Peyer's patch (tissue), 4 donors: ENCODE measurements at regions not wholly inside any gene's neighbourhood (a gene's known extent, or its start where the extent isn't known, plus 50 kb on each side); places are given as distances from the start of the nearest gene placed in this dataset.
"Not testable (repeated sequence)": the region's sequence is repeated elsewhere in the genome, so short reads cannot be mapped to it uniquely, and the experiment has no call there.

ENCODE experiments used
- DNase-seq, 3 donors: peaks; one replicate each; pipeline ENCODE4 v3.0.0-alpha.2; 2017 to 2019
- H3K27ac ChIP-seq, 4 donors: fragments of 200-600 bp; sonication (generic); one replicate each; pipeline ENCODE4 v1.5.1; 2016 to 2019
- H3K27me3 ChIP-seq, 2 donors: fragments of 200-600 bp; sonication (generic); one replicate each; pipeline ENCODE4 v1.5.1; 2019
- H3K36me3 ChIP-seq, 3 donors: fragments of 200-600 bp; sonication (generic); one replicate each; pipeline ENCODE4 v1.5.1; 2016 to 2019
- H3K4me1 ChIP-seq, 4 donors: fragments of 200-600 bp; sonication (generic); one replicate each; pipeline ENCODE4 v1.5.1; 2016 to 2019
- H3K4me3 ChIP-seq, 4 donors: fragments of 200-600 bp; sonication (generic); 1 replicate in 3 of 4; 2 replicates in 1 of 4; pipeline ENCODE4 v1.5.1; 2016 to 2019; ENCODE audit warnings: mild to moderate bottlenecking in 1 of 4
- H3K9me3 ChIP-seq, 4 donors: fragments of 200-600 bp; sonication (generic); one replicate each; pipeline ENCODE4 v1.5.1; 2016 to 2019; ENCODE audit warnings: mild to moderate bottlenecking in 1 of 4
- CTCF ChIP-seq, 6 experiments: fragments of 450-650 bp in 4 of 6; fragments of 200-600 bp in 2 of 6; sonication (generic) in 1 of 6; IDR thresholded peaks; one replicate each; pipeline ENCODE4 v1.5.1; 2017 to 2019; ENCODE audit warnings: antibody characterized with exemption in 6 of 6, mild to moderate bottlenecking in 3 of 6, moderate library complexity in 1 of 6
- POLR2A ChIP-seq, 2 donors: fragments of 450-650 bp; IDR thresholded peaks; one replicate each; pipeline ENCODE4 v1.5.1; 2017; ENCODE audit warnings: antibody characterized with exemption in 2 of 2, mild to moderate bottlenecking in 2 of 2, moderate library complexity in 2 of 2

DNA sequence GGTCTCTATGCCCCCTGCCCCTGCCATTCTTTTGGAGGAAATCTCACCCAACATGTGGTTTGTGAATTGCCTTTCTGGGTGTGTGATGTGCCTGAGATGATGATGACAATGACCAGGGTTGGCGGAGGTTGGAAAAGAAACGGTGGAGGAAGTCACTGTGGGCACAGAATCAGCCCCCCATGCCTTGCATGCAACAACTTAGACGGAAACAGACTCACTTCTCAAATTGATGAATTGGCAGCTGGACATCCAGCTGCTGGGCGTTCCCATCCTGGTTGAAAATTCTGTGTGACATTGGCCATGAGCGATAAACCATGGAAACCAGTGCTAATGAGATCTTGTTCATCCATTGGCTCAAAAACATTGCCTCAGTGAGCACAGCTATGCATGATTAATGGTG lies 95.8 kb upstream of the LY86 start:
- TF ChIP-seq CTCF (IDR thresholded peaks at IDR 0.05) (no peak), POLR2A (IDR thresholded peaks at IDR 0.05) (no peak)
- Histone ChIP-seq H3K36me3 (no peaks in the 10 kb centered on the region), H3K27me3 (no peaks in the 10 kb centered on the region), H3K27ac (no peak overlapping the region), H3K4me1 (no peaks in the 10 kb centered on the region), H3K9me3 (no peaks in the 10 kb centered on the region), H3K4me3 (no peak overlapping the region)
- DNase-seq: no peak

DNA sequence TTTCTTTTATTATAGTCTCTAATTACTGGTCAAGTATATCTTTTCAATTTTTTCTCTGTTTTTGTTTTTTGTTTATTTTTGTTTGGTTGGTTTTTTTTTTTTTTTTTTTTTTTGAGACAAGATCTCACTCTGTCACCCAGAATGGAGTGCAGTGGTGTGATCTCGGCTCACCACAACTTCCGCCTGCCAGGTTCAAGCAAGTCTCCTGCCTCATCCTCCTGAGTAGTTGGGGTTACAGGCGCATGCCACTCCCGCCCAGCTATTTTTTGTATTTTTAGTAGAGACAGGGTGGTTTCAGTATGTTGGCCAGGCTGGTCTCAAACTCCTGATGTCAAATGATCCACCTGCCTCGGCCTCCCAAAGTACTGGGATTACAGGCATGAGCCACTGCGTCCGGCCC lies 94.4 kb upstream of the LY86 start:
- not testable (repeated sequence) for H3K9me3 ChIP-seq, H3K4me3 ChIP-seq, H3K36me3 ChIP-seq, H3K27ac ChIP-seq, H3K4me1 ChIP-seq, DNase-seq, H3K27me3 ChIP-seq

DNA sequence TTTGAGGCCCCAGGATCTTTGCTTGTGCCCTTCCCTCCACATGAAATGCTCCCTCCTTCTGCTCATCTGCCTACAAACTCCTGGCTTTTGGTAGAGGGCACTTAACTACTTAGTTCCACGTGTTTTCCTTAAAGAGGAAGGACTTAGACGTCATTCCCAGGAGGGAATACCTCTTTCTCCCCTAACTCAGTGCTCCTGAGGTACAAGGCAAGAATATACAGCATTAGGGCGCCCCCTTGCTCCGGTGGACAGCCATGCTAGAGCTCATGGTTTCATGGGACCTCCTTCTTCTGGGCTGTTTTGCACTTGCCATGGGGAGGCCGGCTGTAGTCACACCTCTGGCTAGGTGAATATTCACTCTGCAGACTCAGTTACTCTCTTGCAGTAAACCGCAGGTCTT lies 93.8 kb upstream of the LY86 start:
- Histone ChIP-seq H3K27me3 (no peaks in the 10 kb centered on the region), H3K36me3 (no peaks in the 10 kb centered on the region), H3K4me3 (no peak overlapping the region), H3K4me1 (no peaks in the 10 kb centered on the region), H3K27ac (no peak overlapping the region), H3K9me3 (no peaks in the 10 kb centered on the region)
- DNase-seq: peak in 2 of 3 donors; percentile 25 to 57
- TF ChIP-seq POLR2A (IDR thresholded peaks at IDR 0.05) (no peak), CTCF (IDR thresholded peaks at IDR 0.05) (peak in 4 of 6 experiments; percentile 10 to 26 (median 20))

DNA sequence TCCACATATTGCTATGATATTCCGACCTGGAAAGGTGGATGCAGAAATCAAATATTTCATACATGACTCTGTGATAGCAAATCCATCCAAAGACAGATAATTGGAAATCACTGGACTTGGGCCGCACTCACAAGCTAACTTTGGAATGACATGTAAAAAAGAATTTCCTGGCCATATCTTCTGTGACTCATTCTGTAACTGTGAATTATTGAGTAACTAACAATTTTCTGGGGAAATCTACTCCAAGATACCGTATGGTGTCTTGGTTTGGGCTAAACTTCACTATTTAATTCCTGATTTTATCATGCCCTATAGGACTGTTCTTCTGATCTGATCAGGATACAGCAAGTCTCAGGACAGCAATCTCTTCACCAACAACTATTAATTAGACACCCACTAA lies 92.7 kb upstream of the LY86 start:
- Histone ChIP-seq H3K4me1 (no peaks in the 10 kb centered on the region), H3K36me3 (no peaks in the 10 kb centered on the region), H3K4me3 (no peak overlapping the region), H3K9me3 (no peaks in the 10 kb centered on the region), H3K27ac (no peak overlapping the region), H3K27me3 (no peaks in the 10 kb centered on the region)
- DNase-seq: no peak
- TF ChIP-seq CTCF (IDR thresholded peaks at IDR 0.05): no peak
- no peak for TF ChIP-seq POLR2A (IDR thresholded peaks at IDR 0.05)

DNA sequence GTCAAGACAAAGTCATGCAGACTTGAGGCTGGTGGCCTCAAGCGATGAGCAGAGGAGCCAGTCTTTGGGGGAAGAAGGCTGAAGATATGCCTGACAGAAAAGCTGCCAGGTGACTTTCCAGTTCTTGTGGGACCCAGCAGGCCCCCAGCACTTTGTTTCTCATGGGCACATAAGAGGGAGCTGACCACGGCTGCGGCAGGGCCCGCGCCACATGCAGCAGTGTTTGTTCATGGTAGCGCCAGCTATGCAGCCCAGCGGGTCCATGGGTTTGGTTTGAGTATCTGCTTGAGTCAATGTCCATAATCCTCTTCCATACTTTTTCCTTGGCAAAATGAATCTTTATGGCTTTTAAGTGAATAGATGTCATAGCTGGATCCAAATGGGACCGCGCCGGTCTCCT lies 91.0 kb upstream of the LY86 start:
- no peaks in the 10 kb centered on the region for H3K27me3 ChIP-seq
- no peaks in the 10 kb centered on the region for H3K4me1 ChIP-seq
- TF ChIP-seq POLR2A (IDR thresholded peaks at IDR 0.05): no peak
- TF ChIP-seq CTCF (IDR thresholded peaks at IDR 0.05): no peak
- no peak for DNase-seq
- H3K27ac ChIP-seq: no peak overlapping the region
- H3K9me3 ChIP-seq: no peaks in the 10 kb centered on the region
- no peaks in the 10 kb centered on the region for H3K36me3 ChIP-seq
- no peak overlapping the region for H3K4me3 ChIP-seq

GRCh38 chr6:6497976-6498375 lies 90.5 kb upstream of the LY86 start:
- Histone ChIP-seq H3K4me1 (no peaks in the 10 kb centered on the region), H3K27me3 (no peaks in the 10 kb centered on the region), H3K9me3 (no peaks in the 10 kb centered on the region), H3K4me3 (no peak overlapping the region), H3K36me3 (no peaks in the 10 kb centered on the region), H3K27ac (no peak overlapping the region)
- TF ChIP-seq POLR2A (IDR thresholded peaks at IDR 0.05): no peak
- no peak for TF ChIP-seq CTCF (IDR thresholded peaks at IDR 0.05)
- no peak for DNase-seq
